Activated CD4-positive, alpha-beta T cell treated with anti-CD3 and anti-CD28 coated beads, Interleukin-2, amount 50 U/mL, for 48 hours (primary cell): ENCODE measurements at regions not wholly inside any gene's neighbourhood (a gene's known extent, or its start where the extent isn't known, plus 50 kb on each side); places are given as distances from the start of the nearest gene placed in this dataset.

Experiments used
- DNase-seq, 2 experiments: peaks; one replicate each; pipeline ENCODE4 v3.0.0-alpha.2; 2020

DNA sequence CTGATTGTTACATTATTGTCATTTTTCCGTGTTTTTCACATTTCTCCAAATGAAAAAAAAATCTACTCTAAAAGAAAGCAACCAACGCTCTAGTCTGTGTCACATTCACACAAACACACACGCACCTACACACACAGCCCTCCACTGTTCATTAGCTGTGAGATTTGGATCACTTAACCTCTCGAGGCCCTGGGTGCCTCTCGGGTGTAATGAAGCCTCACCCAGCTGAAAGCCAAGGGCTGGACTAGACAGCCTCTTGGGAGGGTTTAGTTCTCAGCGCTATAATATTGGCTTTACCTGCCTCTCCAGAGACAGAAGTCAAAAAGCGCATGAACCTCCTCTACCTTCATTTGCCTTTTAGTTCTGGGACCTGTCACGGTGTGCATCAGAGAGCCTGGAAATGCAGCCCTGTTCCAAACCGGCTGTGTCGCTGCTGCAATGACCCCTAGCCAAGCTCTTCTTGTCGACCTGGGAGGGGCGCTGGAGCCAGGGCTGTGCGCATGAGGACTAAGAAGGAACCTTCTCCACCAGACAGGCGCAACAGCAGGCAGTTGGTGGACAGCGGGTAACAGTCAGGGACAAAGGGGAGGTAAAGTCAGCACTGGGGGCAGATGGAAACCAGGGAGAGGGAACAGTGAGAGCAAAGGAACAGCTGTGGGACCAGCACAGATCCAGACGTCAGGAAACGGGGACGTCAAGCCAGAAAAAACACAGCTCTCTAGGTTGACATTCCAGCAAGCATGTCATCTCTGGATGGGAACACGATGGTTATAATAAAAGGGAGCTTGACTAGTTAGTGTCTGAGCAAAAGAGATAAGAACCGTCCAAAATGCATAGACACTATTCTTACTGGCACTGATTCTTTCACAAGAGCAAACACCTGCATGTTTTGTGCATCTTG, 375.9 kb downstream of the EFNB2 start:
- no peak for DNase-seq

DNA sequence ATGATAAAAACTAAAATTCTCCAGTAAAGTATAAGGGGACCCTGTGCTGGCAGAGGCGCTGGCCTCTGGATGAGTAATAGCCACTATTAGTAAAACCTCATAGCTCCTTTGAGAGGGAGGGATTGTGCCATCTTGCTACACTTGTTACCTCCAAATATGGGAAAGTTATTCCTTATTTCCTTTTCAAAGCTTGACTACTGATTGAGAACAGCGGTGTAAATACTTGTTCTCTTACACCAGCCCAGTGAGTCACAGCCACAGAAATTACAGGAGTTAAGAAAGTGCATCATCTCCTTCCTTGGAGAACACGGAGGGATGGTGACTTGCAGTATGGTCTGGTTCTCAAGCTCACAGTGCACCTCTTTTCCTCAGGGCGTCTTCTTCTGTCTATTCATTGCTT, 379.0 kb downstream of the EFNB2 start:
- DNase-seq = no peak

DNA sequence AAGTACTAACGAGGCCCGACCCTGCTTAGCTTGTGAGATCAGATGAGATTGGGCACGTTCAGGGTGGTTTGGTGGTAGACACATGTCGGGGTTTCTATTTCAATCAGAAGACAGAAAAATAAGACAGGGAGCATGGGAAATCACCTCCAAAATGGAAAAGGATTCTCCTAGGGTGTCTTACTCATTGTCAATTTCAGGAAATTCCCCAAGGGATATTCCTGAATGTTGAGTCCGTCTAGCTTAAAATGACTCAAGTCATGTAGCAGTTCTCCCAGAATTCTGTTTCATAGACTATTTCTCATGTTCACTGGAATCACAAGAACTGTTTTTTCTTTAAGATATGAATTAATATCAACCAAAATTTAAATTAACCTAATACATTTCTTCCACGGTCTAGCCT, 380.1 kb downstream of the EFNB2 start:
- DNase-seq = no peak

DNA sequence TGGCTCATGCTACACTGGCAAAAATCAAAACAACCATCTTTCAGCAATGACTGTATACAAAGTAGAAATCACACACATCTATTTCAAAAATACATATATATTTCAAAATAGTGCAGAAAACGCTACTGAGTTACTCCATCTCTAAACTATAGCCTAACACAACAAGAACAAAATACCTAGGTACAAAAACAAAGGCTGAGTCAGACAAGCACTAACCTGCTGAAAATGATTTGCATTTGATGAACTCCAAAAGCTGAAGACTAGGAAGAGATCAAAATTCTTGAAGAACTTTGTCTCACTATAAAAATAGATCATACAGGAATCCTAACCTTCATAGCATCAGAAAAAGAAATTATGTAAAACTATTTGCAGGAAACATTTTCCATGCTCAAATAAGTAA, 381.6 kb downstream of the EFNB2 start:
- DNase-seq = no peak

DNA sequence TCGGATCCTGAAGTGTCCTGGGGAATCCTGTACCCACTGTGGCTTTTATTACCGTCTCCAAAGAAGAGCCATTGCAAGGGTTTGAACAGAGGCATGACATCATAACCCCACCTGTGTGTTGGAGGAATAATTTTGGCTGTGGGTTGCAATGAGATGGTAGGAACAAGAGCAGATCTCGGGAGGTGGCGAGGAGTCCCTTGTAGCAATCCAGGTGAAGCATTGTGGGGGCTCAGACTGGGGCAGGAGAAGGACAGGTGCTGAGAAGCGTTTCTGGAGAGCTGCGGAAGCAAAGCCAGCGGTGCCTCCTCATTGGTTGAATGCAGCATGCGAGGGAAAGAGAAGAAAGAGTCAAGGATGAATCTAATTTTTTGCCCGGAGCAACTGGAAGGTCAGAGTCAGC, 382.4 kb downstream of the EFNB2 start:
- no peak for DNase-seq

DNA sequence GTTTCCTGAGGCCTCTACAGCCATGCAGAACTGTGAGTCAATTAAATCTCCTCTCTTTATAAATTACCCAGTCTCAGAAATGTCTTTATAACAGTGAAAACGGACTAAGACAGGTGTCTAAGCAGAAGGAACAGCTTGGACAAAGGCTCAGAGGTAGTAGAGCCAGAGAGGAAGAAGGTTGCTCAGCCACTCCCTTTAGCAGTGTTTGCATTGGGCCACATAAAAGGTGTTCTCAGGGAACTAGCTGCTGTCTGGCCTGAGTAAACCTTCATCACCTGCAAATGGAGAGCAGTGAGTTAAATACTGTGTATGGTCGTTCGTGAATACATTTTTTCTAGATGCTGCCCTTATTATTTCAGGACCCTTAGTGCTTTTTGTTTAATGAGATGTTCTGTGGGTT, 383.4 kb downstream of the EFNB2 start:
- DNase-seq = no peak

DNA sequence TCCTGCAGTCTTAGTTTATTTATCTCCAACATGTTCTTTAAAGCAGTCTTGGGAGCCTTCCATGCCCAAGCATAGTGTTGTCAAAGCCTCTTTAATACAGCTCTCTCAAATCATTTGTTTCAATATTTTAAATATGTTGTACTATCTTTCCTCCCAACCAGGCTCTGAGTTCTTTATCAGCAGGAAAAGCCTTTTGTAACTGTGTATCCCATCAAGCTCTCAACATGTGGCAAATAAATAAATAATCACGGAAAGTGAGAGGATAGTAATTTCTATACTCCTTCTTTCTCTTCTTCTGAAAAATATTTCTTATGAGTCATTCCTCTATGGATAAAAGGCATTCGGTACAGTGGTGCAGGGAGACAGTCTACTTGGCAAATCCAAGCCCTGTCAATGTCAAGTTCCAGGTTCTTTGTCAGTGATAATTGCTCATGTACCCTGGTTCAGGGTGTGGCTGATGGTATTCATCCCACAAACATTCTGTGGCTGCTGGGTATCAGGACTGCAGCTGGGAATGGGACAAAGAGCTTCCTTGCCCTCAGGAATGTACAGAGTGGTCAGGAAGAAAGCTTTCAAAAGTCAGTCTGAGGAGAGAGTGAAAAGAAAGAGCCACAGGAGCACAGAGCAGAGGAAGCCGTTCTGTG, 384.3 kb downstream of the EFNB2 start:
- DNase-seq = no peak

DNA sequence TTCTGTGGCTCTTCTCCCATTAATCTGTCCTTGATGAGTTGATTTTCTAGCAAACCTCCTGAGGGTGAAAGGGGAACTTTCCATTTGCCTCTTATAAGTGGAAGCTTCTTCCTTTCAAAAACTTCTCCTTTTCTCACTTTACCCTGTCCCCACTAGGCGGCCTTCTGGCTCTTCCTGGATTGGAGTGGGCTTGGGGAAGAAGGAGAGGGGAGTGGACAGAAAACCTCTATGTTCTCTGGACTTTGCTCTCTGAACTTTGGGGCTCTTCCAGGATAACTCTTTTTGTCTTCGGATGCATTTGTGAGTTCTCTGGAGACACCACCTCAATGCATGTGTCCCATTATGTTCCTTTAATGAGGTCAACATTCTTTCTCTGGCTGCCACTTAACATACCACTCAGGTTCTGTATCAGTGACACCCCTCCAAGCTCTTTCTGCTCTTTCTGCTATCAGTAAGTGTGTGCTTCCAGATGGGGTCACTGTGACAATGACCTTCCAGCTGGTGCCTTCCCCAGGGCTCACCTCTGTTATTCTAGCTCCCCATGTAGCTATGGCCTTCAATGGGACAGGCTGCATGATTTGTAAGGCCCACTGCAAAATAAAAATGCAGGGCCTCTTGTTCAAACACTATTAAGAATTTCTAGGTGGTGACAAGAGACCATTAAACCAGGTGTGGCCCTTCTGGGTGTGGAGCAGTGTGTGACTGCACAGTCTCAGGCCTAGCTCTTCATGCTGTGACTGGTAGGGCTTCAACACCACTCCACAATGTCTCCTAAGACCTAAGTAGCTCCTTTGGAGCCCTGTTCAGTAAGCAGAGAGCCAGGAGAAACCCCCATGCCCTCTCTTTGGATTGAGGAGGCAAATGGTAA, 389.2 kb downstream of the EFNB2 start:
- DNase-seq = no peak

DNA sequence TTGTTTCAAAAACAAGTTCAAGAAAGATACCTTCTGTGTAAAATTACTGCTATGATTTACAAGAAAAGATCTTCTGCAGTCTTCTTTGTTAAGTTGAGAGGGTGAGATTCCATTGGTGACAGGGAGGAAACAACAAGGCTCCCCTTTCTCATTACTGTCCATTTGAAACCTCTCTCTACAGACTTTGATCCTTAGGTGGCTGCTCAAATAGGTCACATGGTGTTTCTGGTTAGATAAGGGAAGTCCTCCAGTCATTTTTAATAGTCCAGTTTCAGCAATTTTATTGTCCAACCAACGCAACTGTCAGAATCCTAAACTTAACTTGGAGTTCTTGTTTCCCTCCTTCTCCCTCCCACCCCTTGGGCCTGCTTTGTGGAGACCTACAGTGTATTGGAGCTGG, 390.4 kb downstream of the EFNB2 start:
- DNase-seq = no peak

DNA sequence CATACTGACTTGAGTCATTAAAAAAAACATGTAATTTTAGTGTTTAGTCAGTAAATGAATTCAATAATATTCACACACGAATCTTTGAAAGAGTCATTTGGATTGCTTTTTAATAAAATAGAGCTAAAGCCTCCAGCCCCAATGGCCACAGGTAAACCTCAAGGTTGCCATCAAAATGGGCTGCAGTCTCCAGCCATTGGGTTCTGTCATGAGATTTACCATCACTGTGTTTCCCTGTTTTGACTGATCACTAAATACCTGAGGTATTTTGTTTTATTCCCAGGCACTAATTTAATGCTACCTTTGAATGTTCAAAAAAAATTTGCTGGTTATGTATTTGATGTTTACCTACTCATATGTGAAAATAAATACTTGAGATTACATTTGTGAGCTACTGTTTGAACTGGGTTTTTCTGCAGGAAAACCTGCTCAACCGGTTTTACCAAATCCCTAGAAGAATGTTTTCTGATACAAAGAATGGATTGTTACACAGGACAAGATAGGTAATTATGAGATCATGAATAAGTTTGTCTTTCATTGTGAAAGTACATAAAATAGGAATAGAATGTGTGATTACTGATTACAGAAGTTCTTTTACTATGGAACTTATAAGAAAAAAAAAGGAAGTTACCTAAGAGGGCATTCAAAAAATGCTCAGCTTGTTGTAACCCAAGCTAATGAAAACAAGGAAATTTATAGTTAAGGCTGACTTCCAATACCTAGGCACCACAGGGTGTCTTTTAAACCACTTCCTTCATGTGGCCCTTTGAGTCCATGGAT, 391.3 kb downstream of the EFNB2 start:
- DNase-seq = no peak

DNA sequence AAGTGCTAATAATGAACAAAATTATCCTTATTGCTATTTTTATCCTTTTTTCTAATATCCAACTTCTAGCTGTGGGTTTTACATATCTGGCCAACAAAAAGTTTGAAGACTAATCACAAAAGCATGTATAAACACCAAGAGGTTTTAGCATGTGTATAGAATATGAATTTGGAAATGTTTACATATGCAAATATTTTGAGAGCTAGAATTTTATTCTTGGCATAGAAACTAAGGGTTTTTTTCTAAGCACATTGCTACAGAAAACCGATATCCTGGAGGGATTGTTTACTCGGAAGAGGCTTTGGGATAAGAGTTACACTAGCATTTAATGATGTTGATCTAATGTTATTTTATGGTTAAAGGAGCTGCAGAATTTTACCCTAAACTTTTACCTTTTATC, 392.1 kb downstream of the EFNB2 start:
- DNase-seq = no peak

DNA sequence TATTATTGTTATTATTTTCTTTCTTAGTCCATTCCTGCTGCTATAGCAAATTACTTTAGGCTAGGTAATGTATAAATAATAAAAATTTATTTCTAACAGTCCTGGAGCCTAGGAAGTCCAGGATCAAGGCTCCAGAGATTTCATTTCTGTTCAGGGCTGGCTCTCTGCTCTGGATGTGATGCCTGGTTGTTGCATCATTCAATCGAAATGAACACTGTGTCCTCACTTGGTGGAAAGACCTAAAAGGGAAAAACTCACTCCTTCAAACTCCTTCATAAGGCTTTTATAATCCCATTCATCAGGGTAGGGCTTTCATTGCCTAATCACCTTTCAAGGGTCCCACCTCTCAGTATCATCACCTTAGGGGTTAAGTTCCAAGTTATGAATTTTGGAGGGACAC, 395.0 kb downstream of the EFNB2 start:
- no peak for DNase-seq

DNA sequence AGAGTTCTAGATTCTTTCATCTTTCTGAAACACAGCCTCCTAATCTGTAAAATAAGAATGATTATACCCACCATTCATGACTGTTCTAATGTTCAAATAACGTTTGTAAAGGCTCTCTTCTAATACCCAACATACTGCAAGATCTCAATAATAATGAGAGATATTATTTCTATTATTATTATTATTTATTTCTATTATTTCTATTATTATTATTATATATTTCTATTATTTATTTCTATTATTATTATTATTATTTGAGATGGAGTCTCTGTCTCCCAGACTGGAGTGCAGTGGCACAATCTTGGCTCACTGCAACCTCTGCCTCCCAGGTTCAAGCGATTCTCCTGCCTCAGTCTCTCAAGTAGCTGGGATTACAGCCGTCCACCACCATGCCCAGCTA, 395.5 kb downstream of the EFNB2 start:
- no peak for DNase-seq

DNA sequence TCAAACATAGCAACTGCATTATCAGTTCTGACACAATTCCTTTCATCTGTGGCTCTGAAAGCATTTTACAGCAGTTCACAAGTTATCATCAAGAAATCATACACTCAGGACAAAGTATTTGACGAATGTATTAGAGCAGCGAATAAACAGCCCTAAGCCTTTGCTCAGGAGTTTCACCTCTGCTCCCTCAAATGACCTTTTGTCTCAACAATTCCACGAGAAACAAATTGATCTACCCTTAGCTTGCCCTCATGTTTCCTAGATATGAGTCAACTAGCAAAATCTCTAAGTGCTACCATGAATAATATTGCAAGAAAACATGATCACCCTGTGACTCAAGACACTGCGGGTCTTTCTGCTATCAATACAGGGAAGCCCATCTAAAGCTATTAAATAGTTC, 396.1 kb downstream of the EFNB2 start:
- no peak for DNase-seq

DNA sequence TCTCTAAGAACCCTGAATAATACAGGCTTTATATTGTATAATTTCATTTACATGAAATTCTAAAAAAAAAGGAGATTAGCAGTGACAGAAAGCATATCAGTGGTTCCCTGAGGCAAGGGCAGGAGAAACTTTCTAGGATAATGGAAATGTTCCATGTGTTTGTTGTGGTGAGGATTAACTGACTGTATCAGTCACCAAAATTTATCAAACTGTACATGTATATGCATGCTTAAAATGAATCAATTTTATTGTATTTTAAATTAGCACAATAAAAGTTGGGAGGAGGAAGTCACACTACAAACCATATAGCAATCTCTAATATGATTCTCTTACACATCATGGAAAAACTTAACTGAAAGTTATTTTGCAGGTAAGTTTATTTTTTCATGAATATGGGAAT, 396.8 kb downstream of the EFNB2 start:
- no peak for DNase-seq

DNA sequence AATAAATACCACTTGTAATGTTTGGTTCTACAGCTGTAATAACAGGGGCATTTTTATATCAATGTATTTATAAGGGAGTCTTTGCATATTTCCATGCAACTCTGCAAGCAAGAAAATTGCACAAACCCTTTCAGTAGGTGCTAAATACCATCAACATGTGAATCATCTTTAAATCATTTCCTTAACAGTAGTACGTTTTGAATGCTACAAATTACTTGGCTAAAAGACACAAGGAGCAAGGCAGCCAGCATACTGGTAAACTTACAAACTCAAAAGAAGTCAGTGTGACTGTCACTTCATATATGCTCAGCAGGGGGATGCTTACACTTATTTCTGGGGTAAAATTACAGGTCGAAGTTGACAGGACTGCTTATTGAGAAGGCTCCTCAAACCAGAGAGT, 402.4 kb downstream of the EFNB2 start:
- DNase-seq = no peak

DNA sequence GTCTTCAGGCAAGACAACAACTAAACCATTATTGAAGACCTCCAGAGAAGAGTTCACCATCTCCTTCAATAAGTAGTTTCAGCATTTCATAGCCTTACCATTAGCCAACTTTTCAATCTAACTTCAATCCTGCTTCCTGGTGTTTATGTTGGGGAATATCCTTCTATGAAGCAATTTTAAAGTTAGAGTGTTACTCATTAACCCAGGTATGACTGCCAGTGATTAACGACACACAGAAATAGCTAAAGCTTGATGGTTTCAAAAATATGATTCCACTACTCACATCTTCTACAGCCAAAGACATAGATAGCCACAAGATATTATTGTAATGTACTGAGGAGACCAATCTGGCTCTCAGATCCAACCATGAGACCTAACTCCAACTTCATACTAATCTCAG, 403.2 kb downstream of the EFNB2 start:
- DNase-seq = no peak

DNA sequence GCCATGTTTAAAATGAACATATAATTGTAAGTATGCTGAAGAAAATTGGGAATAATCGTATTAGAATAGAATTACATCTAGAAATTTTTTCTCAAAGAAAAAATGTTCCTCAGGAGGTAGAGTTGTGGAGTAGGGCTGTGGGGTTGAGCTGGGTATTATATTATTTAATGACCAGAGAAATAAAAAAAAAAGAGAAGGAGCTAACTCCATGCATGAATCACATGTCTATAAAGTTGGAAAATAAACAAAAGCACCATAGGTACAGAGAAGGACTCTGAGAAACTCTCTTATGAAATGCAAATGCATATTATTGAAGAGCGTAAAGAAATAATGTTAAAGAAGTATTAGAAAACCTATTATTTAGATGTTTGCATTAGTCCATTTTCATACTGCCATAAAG, 405.5 kb downstream of the EFNB2 start:
- DNase-seq = no peak

DNA sequence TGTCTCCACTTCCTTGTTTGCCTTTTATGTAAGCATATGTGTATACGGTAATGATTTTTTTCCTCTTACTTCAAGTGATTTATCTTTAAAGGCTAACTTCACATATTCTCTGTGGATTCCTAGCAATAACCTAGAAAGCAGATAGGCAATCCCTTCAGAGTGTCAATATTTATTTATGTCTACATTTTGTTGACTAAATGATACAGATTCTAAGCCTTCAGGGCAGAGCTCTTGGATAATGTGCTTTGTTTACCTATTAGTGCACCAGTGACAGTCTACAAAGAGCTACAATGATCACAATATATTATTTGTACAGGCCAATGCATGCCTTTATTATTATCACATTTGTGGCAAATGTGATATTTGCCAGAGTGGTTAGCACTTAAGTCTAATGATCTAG, 406.2 kb downstream of the EFNB2 start:
- no peak for DNase-seq

DNA sequence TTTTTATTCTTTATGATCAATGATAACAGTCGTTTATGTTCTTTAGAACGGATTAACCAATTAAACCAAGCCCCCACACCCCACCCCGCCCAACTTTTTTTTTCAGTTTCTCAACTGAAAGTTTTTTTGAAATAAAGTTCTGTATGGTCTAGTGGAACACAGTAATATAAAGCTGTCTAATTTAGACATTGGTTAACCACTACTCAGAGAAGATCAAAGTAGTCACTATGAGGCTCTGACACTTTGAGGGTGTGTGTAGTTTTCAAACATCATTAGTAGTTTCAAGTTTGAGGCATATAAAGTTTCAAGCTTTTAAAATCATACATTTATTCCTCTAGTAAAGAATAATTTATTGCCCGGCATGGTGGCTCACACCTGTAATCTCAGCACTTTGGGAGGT, 413.2 kb downstream of the EFNB2 start:
- DNase-seq = no peak

DNA sequence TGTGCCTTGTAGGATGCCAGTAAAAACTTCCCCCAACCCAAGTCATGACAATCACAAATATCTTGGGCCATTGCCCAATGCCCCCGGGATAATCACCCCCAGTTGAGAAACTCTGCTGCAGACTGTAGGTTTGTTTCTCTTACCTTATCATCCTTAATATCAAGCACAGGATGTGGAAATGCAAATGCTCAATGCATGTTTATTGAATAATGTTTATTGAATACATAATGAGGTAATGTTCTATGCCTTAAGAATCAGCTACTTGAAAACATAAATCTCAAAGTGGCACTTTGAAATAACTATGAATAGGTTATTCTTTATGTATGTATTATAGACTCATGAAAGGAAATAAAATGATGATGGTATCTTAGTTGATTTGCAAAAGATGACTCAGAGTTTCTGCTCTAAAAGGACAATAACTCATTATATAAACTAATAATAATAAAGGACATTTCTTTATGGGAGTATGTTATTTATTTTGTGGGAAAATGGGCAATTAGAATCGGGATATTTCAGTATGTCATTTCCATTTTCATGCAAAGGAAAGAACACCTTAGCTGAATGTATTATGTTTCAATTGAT, 414.2 kb downstream of the EFNB2 start:
- no peak for DNase-seq

DNA sequence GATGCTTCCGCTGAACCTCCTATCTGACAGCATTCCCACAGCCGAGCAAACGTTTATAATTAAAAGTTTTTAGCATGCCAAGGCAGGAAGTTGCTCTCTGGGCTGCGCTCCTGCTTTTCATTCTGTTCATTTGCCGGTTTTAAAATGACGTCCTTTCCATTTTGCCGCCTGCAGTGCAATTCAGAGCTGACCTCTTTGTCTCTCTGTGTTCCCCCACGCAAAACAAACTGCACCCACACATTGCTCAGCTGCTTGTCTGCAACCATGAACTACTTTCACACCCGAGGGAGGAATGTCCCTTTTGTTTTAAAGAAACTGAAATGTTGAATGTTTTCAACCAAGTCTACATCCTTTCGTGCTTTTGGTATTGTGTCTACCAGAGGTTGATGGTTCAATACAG, 416.5 kb downstream of the EFNB2 start:
- DNase-seq = no peak

DNA sequence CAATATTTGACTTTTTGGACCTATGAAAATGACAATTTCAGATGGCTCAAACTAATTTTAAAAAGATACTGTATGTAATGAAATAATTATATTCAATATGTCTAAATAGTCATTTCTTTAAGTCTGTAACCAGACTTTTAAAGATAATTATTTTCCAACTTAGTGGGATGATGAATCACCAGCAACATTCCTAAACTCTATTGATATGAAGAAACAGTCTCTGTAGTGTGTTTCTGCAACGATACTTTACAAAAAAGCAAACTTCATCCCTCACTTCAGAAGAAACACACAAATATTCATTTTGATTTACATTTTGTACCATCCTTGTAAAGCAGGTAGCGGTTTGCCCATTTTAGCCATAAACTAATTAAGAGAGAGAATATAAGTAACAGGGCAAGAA, 417.4 kb downstream of the EFNB2 start:
- no peak for DNase-seq
